SK-N-SH treated with all-trans-retinoic acid at 6 μM for 48 hours (cell line): ENCODE measurements at regions not wholly inside any gene's neighbourhood (a gene's known extent, or its start where the extent isn't known, plus 50 kb on each side); places are given as distances from the start of the nearest gene placed in this dataset.
A peak's percentile ranks its signal among the peaks of the same experiment; 100 is the strongest.

Experiments used
- ATAC-seq: fragments of 200-7000 bp; cut with Tn5 transposase; 3 replicates; pipeline ENCODE4 v1.9.1; 2020; ENCODE audit warnings: mild to moderate bottlenecking, moderate library complexity
- BACH2 ChIP-seq: fragments of 250-450 bp; sonication (Bioruptor Pico); IDR thresholded peaks from 2 replicates; pipeline ENCODE4 v1.9.0; 2021; ENCODE audit warnings: mild to moderate bottlenecking, borderline replicate concordance
- CSDC2 ChIP-seq: fragments of 250-450 bp; sonication (Bioruptor Pico); IDR thresholded peaks from 2 replicates; pipeline ENCODE4 v1.5.0; 2020; ENCODE audit warnings: mild to moderate bottlenecking, moderate library complexity
- ESRRG ChIP-seq: fragments of 250-450 bp; sonication (Bioruptor Pico); IDR thresholded peaks from 2 replicates; pipeline ENCODE4 v1.6.1; 2021; ENCODE audit warnings: mild to moderate bottlenecking
- GLIS3 ChIP-seq: fragments of 250-450 bp; sonication (Bioruptor Pico); IDR thresholded peaks from 2 replicates; pipeline ENCODE4 v1.5.0; 2020; ENCODE audit warnings: mild to moderate bottlenecking, moderate library complexity
- ISL1 ChIP-seq: fragments of 250-450 bp; sonication (Bioruptor Pico); IDR thresholded peaks from 2 replicates; pipeline ENCODE4 v2.1.2; 2022; ENCODE audit warnings: mild to moderate bottlenecking, moderate library complexity
- RARB ChIP-seq: fragments of 250-450 bp; sonication (Bioruptor Pico); IDR thresholded peaks from 2 replicates; pipeline ENCODE4 v1.8.0; 2021; ENCODE audit warnings: mild to moderate bottlenecking, moderate library complexity
- TCF4 ChIP-seq: fragments of 250-450 bp; sonication (Bioruptor Pico); IDR thresholded peaks from 2 replicates; pipeline ENCODE4 v1.8.0; 2021; ENCODE audit warnings: mild to moderate bottlenecking, moderate library complexity, borderline replicate concordance
- ZC3H10 ChIP-seq: fragments of 250-450 bp; sonication (Bioruptor Pico); IDR thresholded peaks from 2 replicates; pipeline ENCODE4 v1.5.1; 2021; ENCODE audit warnings: mild to moderate bottlenecking, moderate library complexity
- ZFP3 ChIP-seq: fragments of 250-450 bp; sonication (Bioruptor Pico); IDR thresholded peaks from 2 replicates; pipeline ENCODE4 v1.5.0; 2020; ENCODE audit warnings: mild to moderate bottlenecking, moderate library complexity
- ZFP30 ChIP-seq: fragments of 450-650 bp; formaldehyde crosslinking; IDR thresholded peaks from 2 replicates; pipeline ENCODE4 v1.5.0; 2022; ENCODE audit warnings: mild to moderate bottlenecking, moderate library complexity
- ZNF565 ChIP-seq: fragments of 450-650 bp; formaldehyde crosslinking; conservative IDR thresholded peaks from 2 replicates; pipeline ENCODE4 v1.5.0; 2020; ENCODE audit warnings: low read depth, mild to moderate bottlenecking, moderate library complexity
- ZNF70 ChIP-seq: fragments of 450-650 bp; formaldehyde crosslinking; IDR thresholded peaks from 2 replicates; pipeline ENCODE4 v1.5.0; 2020; ENCODE audit warnings: mild to moderate bottlenecking, moderate library complexity
- ZNF8 ChIP-seq: fragments of 450-650 bp; formaldehyde crosslinking; IDR thresholded peaks from 2 replicates; pipeline ENCODE4 v1.5.0; 2020; ENCODE audit warnings: mild to moderate bottlenecking, moderate library complexity
- TF ChIP-seq, protein P1 (sequence below): fragments of 250-450 bp; sonication (Bioruptor Pico); IDR thresholded peaks from 2 replicates; pipeline ENCODE4 v1.8.0; 2020; ENCODE audit warnings: mild to moderate bottlenecking, moderate library complexity, borderline replicate concordance
- TF ChIP-seq, protein P2 (sequence below): fragments of 250-450 bp; sonication (Bioruptor Pico); IDR thresholded peaks from 2 replicates; pipeline ENCODE4 v1.5.1; 2020; ENCODE audit warnings: low read depth, mild to moderate bottlenecking, moderate library complexity
- TF ChIP-seq, protein P3 (sequence below): fragments of 250-450 bp; sonication (Bioruptor Pico); IDR thresholded peaks from 2 replicates; pipeline ENCODE4 v1.5.1; 2021; ENCODE audit warnings: mild to moderate bottlenecking, moderate library complexity

DNA sequence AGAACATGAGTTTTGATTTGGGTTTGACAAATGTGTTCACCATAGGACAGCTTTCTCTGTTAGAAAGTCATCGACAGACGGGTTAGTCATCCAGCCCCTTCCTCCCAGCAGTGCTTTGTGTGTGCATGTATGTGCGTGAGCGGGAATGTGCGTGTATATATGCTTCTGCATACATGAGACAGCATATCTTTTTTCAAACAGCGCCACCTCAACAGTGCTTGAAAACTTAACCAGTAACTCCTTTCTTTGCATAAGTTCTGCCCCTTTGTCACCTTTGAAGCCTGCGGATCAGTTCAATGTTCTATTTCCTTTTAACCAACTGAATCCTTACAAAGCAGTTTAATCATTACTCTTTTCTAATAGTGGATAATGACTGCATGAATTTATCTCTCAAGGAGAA is 351.4 kb downstream of the LPIN1 start:
- no peak for TF ChIP-seq CSDC2
- TF ChIP-seq, protein P1, sequence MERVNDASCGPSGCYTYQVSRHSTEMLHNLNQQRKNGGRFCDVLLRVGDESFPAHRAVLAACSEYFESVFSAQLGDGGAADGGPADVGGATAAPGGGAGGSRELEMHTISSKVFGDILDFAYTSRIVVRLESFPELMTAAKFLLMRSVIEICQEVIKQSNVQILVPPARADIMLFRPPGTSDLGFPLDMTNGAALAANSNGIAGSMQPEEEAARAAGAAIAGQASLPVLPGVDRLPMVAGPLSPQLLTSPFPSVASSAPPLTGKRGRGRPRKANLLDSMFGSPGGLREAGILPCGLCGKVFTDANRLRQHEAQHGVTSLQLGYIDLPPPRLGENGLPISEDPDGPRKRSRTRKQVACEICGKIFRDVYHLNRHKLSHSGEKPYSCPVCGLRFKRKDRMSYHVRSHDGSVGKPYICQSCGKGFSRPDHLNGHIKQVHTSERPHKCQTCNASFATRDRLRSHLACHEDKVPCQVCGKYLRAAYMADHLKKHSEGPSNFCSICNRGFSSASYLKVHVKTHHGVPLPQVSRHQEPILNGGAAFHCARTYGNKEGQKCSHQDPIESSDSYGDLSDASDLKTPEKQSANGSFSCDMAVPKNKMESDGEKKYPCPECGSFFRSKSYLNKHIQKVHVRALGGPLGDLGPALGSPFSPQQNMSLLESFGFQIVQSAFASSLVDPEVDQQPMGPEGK (CRISPR knock-in tag), result no peak
- TF ChIP-seq, protein P2, sequence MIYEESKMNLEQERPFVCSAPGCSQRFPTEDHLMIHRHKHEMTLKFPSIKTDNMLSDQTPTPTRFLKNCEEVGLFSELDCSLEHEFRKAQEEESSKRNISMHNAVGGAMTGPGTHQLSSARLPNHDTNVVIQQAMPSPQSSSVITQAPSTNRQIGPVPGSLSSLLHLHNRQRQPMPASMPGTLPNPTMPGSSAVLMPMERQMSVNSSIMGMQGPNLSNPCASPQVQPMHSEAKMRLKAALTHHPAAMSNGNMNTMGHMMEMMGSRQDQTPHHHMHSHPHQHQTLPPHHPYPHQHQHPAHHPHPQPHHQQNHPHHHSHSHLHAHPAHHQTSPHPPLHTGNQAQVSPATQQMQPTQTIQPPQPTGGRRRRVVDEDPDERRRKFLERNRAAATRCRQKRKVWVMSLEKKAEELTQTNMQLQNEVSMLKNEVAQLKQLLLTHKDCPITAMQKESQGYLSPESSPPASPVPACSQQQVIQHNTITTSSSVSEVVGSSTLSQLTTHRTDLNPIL (CRISPR knock-in tag), result no peak
- TF ChIP-seq ISL1 (CRISPR knock-in tag), result no peak
- TF ChIP-seq, protein P3, sequence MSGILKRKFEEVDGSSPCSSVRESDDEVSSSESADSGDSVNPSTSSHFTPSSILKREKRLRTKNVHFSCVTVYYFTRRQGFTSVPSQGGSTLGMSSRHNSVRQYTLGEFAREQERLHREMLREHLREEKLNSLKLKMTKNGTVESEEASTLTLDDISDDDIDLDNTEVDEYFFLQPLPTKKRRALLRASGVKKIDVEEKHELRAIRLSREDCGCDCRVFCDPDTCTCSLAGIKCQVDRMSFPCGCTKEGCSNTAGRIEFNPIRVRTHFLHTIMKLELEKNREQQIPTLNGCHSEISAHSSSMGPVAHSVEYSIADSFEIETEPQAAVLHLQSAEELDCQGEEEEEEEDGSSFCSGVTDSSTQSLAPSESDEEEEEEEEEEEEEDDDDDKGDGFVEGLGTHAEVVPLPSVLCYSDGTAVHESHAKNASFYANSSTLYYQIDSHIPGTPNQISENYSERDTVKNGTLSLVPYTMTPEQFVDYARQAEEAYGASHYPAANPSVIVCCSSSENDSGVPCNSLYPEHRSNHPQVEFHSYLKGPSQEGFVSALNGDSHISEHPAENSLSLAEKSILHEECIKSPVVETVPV, result no peak
- TF ChIP-seq GLIS3 (CRISPR knock-in tag), result no peak
- no peak for TF ChIP-seq ZFP3
- no peak for TF ChIP-seq RARB
- no peak for TF ChIP-seq BACH2
- ATAC-seq, result no peak

DNA sequence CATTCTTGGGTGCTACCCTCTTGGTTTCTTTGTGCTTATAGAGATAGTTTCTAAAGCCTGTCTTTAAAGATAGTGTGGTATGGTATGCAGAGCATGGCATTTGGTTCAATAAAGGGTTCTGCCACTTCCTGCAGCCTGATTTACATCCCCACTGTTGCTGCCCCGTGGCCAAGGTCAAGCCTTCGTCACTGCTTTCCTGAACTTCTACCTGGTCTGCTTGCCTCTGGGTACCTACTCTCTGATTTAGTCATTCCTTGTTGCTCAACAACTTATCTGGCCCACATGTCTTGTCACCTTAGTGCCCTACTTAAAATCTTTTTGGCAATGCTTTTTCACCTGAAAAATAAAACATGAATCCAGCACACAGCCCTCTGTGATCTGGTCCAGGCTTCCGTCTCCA is 352.9 kb downstream of the LPIN1 start:
- ATAC-seq, result no peak
- TF ChIP-seq, protein P1 (CRISPR knock-in tag), result no peak
- TF ChIP-seq TCF4 (CRISPR knock-in tag), result no peak
- TF ChIP-seq, protein P2 (CRISPR knock-in tag), result no peak

DNA sequence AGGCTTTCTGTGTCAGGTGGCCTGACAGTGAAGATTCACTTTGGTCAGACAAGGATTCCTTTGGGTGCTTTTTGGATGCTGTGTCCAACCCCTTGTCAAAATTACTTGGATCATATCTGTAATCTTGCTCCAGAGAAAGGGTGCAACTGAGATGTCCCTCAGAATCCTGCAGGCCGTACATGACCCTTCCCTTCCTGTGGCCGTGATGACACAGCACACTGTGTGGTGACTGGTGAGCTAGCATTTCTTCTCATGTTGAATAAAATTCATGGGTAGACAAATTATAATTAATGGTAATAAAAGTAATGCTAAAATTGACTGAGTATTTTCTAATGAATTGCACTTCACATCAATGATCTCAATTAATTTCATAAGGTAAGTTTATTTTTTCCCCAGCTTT is 356.2 kb downstream of the LPIN1 start:
- TF ChIP-seq ZC3H10 (CRISPR knock-in tag), result no peak
- ATAC-seq, result no peak

DNA sequence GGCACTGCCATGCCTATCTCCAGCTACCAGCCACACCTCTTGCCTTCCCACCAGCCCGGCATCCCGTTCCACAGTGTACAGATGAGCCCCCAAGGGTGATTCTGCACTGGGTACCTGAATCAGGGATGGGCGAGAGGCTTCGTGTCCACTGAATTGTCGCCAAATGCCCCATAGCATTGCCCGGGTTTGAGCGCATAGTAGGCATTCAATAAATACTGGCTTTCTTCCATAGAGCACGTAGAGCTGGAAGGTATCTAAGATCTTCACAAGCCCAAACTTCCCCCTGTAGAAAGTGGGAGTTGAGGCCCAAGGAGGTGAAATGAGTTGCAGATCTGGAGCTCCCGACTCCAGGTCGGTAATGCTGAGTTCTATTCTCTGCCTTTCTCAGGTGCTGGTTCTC is 358.7 kb downstream of the LPIN1 start:
- no peak for ATAC-seq
- TF ChIP-seq ZNF565 (CRISPR knock-in tag), result no peak
- TF ChIP-seq CSDC2, result no peak
- TF ChIP-seq ISL1 (CRISPR knock-in tag), result no peak
- TF ChIP-seq BACH2, result no peak
- no peak for TF ChIP-seq ESRRG (CRISPR knock-in tag)
- TF ChIP-seq, protein P2 (CRISPR knock-in tag), result no peak
- TF ChIP-seq, all 23 proteins: peak for 0

DNA sequence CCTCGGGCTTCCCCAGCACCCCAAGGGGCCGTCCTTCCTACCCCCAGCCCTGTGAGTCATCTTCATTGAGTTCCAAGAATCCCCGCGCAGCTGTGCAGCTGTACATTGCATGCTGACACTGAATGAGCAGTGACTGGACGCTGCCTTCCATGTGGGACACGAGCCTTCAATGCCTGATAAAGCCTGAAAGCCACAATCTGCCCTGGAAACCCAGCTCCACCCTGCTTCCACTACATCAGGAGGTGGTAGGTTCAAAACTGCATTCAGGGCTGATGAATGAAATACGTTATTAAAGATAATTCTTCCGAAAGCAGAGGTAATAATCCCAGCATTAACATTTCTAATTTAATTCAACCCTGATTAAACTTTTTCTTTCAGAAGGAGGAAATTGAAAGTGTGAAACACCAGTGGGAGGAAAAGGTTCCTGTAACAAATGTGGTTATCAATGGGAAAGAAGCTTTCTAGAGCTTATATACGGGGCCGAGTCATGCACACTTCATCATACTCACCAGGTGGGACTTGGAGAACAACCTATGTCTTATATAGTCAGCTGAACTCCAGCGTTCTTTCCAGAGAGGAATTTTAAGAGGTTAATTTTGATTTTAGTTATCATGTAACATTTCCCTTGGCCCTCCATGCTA is 360.1 kb downstream of the LPIN1 start:
- TF ChIP-seq ZFP30 (CRISPR knock-in tag) (no peak), TCF4 (CRISPR knock-in tag) (no peak), ZNF70 (CRISPR knock-in tag) (no peak), CSDC2 (no peak), ZNF8 (no peak), ISL1 (CRISPR knock-in tag) (no peak)
- ATAC-seq, result peak; percentile 98
